ENCODE measurements at regions not wholly inside any gene's neighbourhood (a gene's known extent, or its start where the extent isn't known, plus 50 kb on each side); places are given as distances from the start of the nearest gene placed in this dataset.

GRCh38 chr10:61850376-61850775, 51.1 kb upstream of the ARID5B start:
- H3K9ac ChIP-seq (ENCODE audit: insufficient read depth in 1 of 2, low read length in 2 of 2), result no peak overlapping the region
- TF ChIP-seq, protein P1, sequence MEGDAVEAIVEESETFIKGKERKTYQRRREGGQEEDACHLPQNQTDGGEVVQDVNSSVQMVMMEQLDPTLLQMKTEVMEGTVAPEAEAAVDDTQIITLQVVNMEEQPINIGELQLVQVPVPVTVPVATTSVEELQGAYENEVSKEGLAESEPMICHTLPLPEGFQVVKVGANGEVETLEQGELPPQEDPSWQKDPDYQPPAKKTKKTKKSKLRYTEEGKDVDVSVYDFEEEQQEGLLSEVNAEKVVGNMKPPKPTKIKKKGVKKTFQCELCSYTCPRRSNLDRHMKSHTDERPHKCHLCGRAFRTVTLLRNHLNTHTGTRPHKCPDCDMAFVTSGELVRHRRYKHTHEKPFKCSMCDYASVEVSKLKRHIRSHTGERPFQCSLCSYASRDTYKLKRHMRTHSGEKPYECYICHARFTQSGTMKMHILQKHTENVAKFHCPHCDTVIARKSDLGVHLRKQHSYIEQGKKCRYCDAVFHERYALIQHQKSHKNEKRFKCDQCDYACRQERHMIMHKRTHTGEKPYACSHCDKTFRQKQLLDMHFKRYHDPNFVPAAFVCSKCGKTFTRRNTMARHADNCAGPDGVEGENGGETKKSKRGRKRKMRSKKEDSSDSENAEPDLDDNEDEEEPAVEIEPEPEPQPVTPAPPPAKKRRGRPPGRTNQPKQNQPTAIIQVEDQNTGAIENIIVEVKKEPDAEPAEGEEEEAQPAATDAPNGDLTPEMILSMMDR (IDR thresholded peaks at IDR 0.05; ENCODE audit: control extremely low read depth, extremely low read depth), result no peak
- ATAC-seq (ENCODE audit: insufficient read depth, low FRiP score) (no peak), DNase-seq (no peak)
- H3K36me3 ChIP-seq (ENCODE audit: control insufficient read depth in 4 of 4, insufficient read depth in 4 of 4, low read length in 4 of 4), result no peaks in the 10 kb centered on the region
- H3K4me3 ChIP-seq, result no peak overlapping the region
- no peaks in the 10 kb centered on the region for H3K9me3 ChIP-seq (ENCODE audit: control insufficient read depth in 4 of 4, insufficient read depth in 3 of 4, low read length in 3 of 4)
- H3K4me1 ChIP-seq (ENCODE audit: control insufficient read depth in 5 of 5, insufficient read depth in 5 of 5, low read length in 5 of 5), result no peaks in the 10 kb centered on the region
- H3K27ac ChIP-seq (ENCODE audit: low read depth in 1 of 2, low read length in 1 of 2), result no peak overlapping the region
- no peaks in the 10 kb centered on the region for H3K27me3 ChIP-seq (ENCODE audit: control insufficient read depth in 3 of 3, insufficient read depth in 3 of 3, low read length in 2 of 3)

Measured in lung (tissue), 11 donors.